H1 (cell line): ENCODE measurements at regions not wholly inside any gene's neighbourhood (a gene's known extent, or its start where the extent isn't known, plus 50 kb on each side); places are given as distances from the start of the nearest gene placed in this dataset.

ENCODE experiments used
- ZNF274 ChIP-seq: IDR thresholded peaks from 2 replicates; pipeline ENCODE4 v1.7.0; 2012; ENCODE audit warnings: low read length, borderline replicate concordance; ENCODE audit errors: extremely low read depth

GRCh38 chr5:109531262-109531661 lies 121.5 kb upstream of the PJA2 start (continued):
- TF ChIP-seq ZNF274 = no peak
